ENCODE measurements at regions not wholly inside any gene's neighbourhood (a gene's known extent, or its start where the extent isn't known, plus 50 kb on each side); places are given as distances from the start of the nearest gene placed in this dataset.

GRCh38 chr7:25727876-25728275 is 424.1 kb upstream of the NFE2L3 start:
- Histone ChIP-seq H3K4me2 (ENCODE audit: extremely low read depth, insufficient read depth, low read length) (no peak overlapping the region), H3K4me1 (ENCODE audit: control insufficient read depth, extremely low read depth, insufficient read depth, low read length) (peaks cover 5% of the 10 kb centered on the region), H3K9ac (ENCODE audit: insufficient read depth, low read length) (no peak overlapping the region), H3K4me3 (replicated peaks in 1 of 4; ENCODE audit: control extremely low read depth in 1 of 4, insufficient read depth in 1 of 4, low read depth in 3 of 4, low read length in 4 of 4) (no peak overlapping the region), H3K9me3 (ENCODE audit: control insufficient read depth, insufficient read depth, low read depth, low read length) (no peaks in the 10 kb centered on the region), H2AFZ (ENCODE audit: low read length) (no peak overlapping the region), H3K27ac (ENCODE audit: insufficient read depth, low read length) (no peak overlapping the region), H4K20me1 (ENCODE audit: control insufficient read depth, extremely low read depth, insufficient read depth, low read length) (no peaks in the 10 kb centered on the region), H3K27me3 (ENCODE audit: control insufficient read depth, insufficient read depth, low read length) (no peaks in the 10 kb centered on the region), H3K79me2 (ENCODE audit: control insufficient read depth, insufficient read depth, low read length) (no peaks in the 10 kb centered on the region), H3K36me3 (ENCODE audit: control insufficient read depth, insufficient read depth, low read length) (no peaks in the 10 kb centered on the region)
- TF ChIP-seq EZH2 (IDR thresholded peaks at IDR 0.05; ENCODE audit: low read length, missing control alignments) (no peak), CTCF (conservative IDR thresholded peaks at IDR 0.05 in 1 of 2, IDR thresholded peaks at IDR 0.05 in 1 of 2; ENCODE audit: low read depth in 1 of 2, low read length in 2 of 2) (no peak)
- no peak for DNase-seq (ENCODE audit: low read depth in 2 of 2)

GRCh38 chr7:25731068-25731845 is 420.7 kb upstream of the NFE2L3 start:
- no peak overlapping the region for H3K9ac ChIP-seq (ENCODE audit: insufficient read depth, low read length)
- no peaks in the 10 kb centered on the region for H3K9me3 ChIP-seq (ENCODE audit: control insufficient read depth, insufficient read depth, low read depth, low read length)
- H4K20me1 ChIP-seq (ENCODE audit: control insufficient read depth, extremely low read depth, insufficient read depth, low read length) = no peaks in the 10 kb centered on the region
- H3K79me2 ChIP-seq (ENCODE audit: control insufficient read depth, insufficient read depth, low read length) = no peaks in the 10 kb centered on the region
- H3K36me3 ChIP-seq (ENCODE audit: control insufficient read depth, insufficient read depth, low read length) = no peaks in the 10 kb centered on the region
- H2AFZ ChIP-seq (ENCODE audit: low read length) = no peak overlapping the region
- no peak overlapping the region for H3K4me2 ChIP-seq (ENCODE audit: extremely low read depth, insufficient read depth, low read length)
- H3K27ac ChIP-seq (ENCODE audit: insufficient read depth, low read length) = no peak overlapping the region
- H3K27me3 ChIP-seq (ENCODE audit: control insufficient read depth, insufficient read depth, low read length) = no peaks in the 10 kb centered on the region
- no peaks in the 10 kb centered on the region for H3K4me1 ChIP-seq (ENCODE audit: control insufficient read depth, extremely low read depth, insufficient read depth, low read length)
- no peak overlapping the region for H3K4me3 ChIP-seq (replicated peaks in 1 of 4; ENCODE audit: control extremely low read depth in 1 of 4, insufficient read depth in 1 of 4, low read depth in 3 of 4, low read length in 4 of 4)
- peak in 1 of 2 donors; percentile 36 for DNase-seq (ENCODE audit: low read depth in 2 of 2)
- TF ChIP-seq EZH2 (IDR thresholded peaks at IDR 0.05; ENCODE audit: low read length, missing control alignments) = no peak

GRCh38 chr7:25731846-25732245 is 420.2 kb upstream of the NFE2L3 start:
- no peaks in the 10 kb centered on the region for H3K9me3 ChIP-seq (ENCODE audit: control insufficient read depth, insufficient read depth, low read depth, low read length)
- H3K4me1 ChIP-seq (ENCODE audit: control insufficient read depth, extremely low read depth, insufficient read depth, low read length) = no peaks in the 10 kb centered on the region
- H3K4me2 ChIP-seq (ENCODE audit: extremely low read depth, insufficient read depth, low read length) = no peak overlapping the region
- H3K27ac ChIP-seq (ENCODE audit: insufficient read depth, low read length) = no peak overlapping the region
- TF ChIP-seq EZH2 (IDR thresholded peaks at IDR 0.05; ENCODE audit: low read length, missing control alignments) = no peak
- TF ChIP-seq CTCF (conservative IDR thresholded peaks at IDR 0.05 in 1 of 2, IDR thresholded peaks at IDR 0.05 in 1 of 2; ENCODE audit: low read depth in 1 of 2, low read length in 2 of 2) = no peak
- H2AFZ ChIP-seq (ENCODE audit: low read length) = no peak overlapping the region
- H3K9ac ChIP-seq (ENCODE audit: insufficient read depth, low read length) = no peak overlapping the region
- no peaks in the 10 kb centered on the region for H4K20me1 ChIP-seq (ENCODE audit: control insufficient read depth, extremely low read depth, insufficient read depth, low read length)
- H3K4me3 ChIP-seq (replicated peaks in 1 of 4; ENCODE audit: control extremely low read depth in 1 of 4, insufficient read depth in 1 of 4, low read depth in 3 of 4, low read length in 4 of 4) = no peak overlapping the region
- no peaks in the 10 kb centered on the region for H3K79me2 ChIP-seq (ENCODE audit: control insufficient read depth, insufficient read depth, low read length)
- no peaks in the 10 kb centered on the region for H3K36me3 ChIP-seq (ENCODE audit: control insufficient read depth, insufficient read depth, low read length)
- H3K27me3 ChIP-seq (ENCODE audit: control insufficient read depth, insufficient read depth, low read length) = no peaks in the 10 kb centered on the region
- DNase-seq (ENCODE audit: low read depth in 2 of 2) = no peak
